ENCODE measurements at regions not wholly inside any gene's neighbourhood (a gene's known extent, or its start where the extent isn't known, plus 50 kb on each side); places are given as distances from the start of the nearest gene placed in this dataset.

GRCh38 chr6:133169901-133170300 lies 71.3 kb upstream of the EYA4 start:
- WGBS, 2 experiments (ENCODE audit: extremely low coverage in 2 of 2, insufficient read length in 1 of 2): no CpG with 5 or more reads among the region's 1 CpG
- H3K4me1 ChIP-seq (ENCODE audit: control insufficient read depth, insufficient read depth, low read length): 0 out of 2 replicates have a peak, but pooled peaks cover 5% of the 10 kb centered on the region
- H4K5ac ChIP-seq (ENCODE audit: low read depth, low read length): no peak overlapping the region
- H2AFZ ChIP-seq (replicated peaks; ENCODE audit: low read length, poor library complexity): no peak overlapping the region
- H3K9me1 ChIP-seq (ENCODE audit: insufficient read depth, low read length): no peaks in the 10 kb centered on the region
- DNase-seq (no peak), ATAC-seq (ENCODE audit: low read depth) (no peak)
- no peak overlapping the region for H3K56ac ChIP-seq (ENCODE audit: extremely low read depth, insufficient read depth, low read length)
- in situ Hi-C loops (cut with MboI; ENCODE audit: low sequenced_read_pairs): no loop called here
- ChIA-PET POLR2A (ENCODE audit: unreplicated experiment) (no interaction called here), CTCF (no interaction called here)
- no peak overlapping the region for H3K4me2 ChIP-seq (ENCODE audit: low read depth, low read length)
- dilution Hi-C loops (cut with HindIII; ENCODE audit: low sequenced_read_pairs, unreplicated experiment): no loop called here
- no peak overlapping the region for H3K9ac ChIP-seq (ENCODE audit: low read depth, low read length)
- H3K14ac ChIP-seq (replicated peaks; ENCODE audit: low read depth, low read length): no peak overlapping the region
- no peak overlapping the region for H3K4me3 ChIP-seq (ENCODE audit: insufficient read depth, low read depth, low read length)
- H3K79me1 ChIP-seq (ENCODE audit: low read depth in 1 of 2, low read length in 2 of 2): no peaks in the 10 kb centered on the region
- H2BK15ac ChIP-seq (ENCODE audit: low read depth, low read length): no peak overlapping the region
- BruUV-seq (replicated peaks): no TSS peak
- no peaks in the 10 kb centered on the region for H3K36me3 ChIP-seq (ENCODE audit: control insufficient read depth, insufficient read depth, low read length)
- H3K27me3 ChIP-seq (ENCODE audit: control insufficient read depth, insufficient read depth, low read length): no peaks in the 10 kb centered on the region
- H2BK120ac ChIP-seq (ENCODE audit: low read depth, low read length): no peak overlapping the region
- H2AK9ac ChIP-seq (replicated peaks; ENCODE audit: low read depth, low read length, poor library complexity): no peak overlapping the region
- no peak overlapping the region for H2BK5ac ChIP-seq (ENCODE audit: low read depth, low read length, poor library complexity, severe bottlenecking)
- H2BK20ac ChIP-seq (ENCODE audit: low read depth, low read length): no peak overlapping the region
- no peak overlapping the region for H3K27ac ChIP-seq (ENCODE audit: insufficient read depth, low read length)
- H3K18ac ChIP-seq (ENCODE audit: low read depth, low read length): no peak overlapping the region
- no peak overlapping the region for H4K8ac ChIP-seq (ENCODE audit: low read depth in 2 of 2, low read length in 2 of 2)
- no peak overlapping the region for H3K23ac ChIP-seq (ENCODE audit: low read depth, low read length)
- H3K9me3 ChIP-seq (ENCODE audit: control insufficient read depth, insufficient read depth, low read length): peaks cover 9% of the 10 kb centered on the region
- no peak overlapping the region for H2AK5ac ChIP-seq (ENCODE audit: low read depth, low read length)
- intact Hi-C loops (cut with micrococcal nuclease): no loop called here
- H3K4ac ChIP-seq (ENCODE audit: low read depth, low read length): no peak overlapping the region
- no peak overlapping the region for H4K91ac ChIP-seq (ENCODE audit: insufficient read depth, low read depth, low read length)
- TF ChIP-seq BHLHE40 (IDR thresholded peaks at IDR 0.05; ENCODE audit: low read depth, low read length) (no peak), RAD21 (IDR thresholded peaks at IDR 0.05; ENCODE audit: low read length) (no peak), CEBPB (IDR thresholded peaks at IDR 0.05; ENCODE audit: low read depth, low read length) (no peak), MAZ (IDR thresholded peaks at IDR 0.05; ENCODE audit: borderline replicate concordance, low read depth, low read length) (no peak), FOS (IDR thresholded peaks at IDR 0.05; ENCODE audit: low read depth, low read length) (no peak)
- TF ChIP-seq, protein P1, sequence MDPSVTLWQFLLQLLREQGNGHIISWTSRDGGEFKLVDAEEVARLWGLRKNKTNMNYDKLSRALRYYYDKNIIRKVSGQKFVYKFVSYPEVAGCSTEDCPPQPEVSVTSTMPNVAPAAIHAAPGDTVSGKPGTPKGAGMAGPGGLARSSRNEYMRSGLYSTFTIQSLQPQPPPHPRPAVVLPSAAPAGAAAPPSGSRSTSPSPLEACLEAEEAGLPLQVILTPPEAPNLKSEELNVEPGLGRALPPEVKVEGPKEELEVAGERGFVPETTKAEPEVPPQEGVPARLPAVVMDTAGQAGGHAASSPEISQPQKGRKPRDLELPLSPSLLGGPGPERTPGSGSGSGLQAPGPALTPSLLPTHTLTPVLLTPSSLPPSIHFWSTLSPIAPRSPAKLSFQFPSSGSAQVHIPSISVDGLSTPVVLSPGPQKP (IDR thresholded peaks at IDR 0.05; ENCODE audit: borderline replicate concordance, low read depth, low read length): no peak
- no peaks in the 10 kb centered on the region for H4K20me1 ChIP-seq (ENCODE audit: insufficient read depth, low read length)

Measured in IMR-90 (cell line).